Upper lobe of right lung (tissue), 1 donor: ENCODE measurements at regions not wholly inside any gene's neighbourhood (a gene's known extent, or its start where the extent isn't known, plus 50 kb on each side); places are given as distances from the start of the nearest gene placed in this dataset.

ENCODE experiments used
- ATAC-seq: fragments of 200-7000 bp; cut with Tn5 transposase; one replicate; pipeline ENCODE4 v1.9.1; 2020; ENCODE audit warnings: mild to moderate bottlenecking, moderate library complexity
- DNase-seq: peaks from one replicate; pipeline ENCODE4 v3.0.0-alpha.2; 2020
- H3K27ac ChIP-seq: fragments of 200-600 bp; one replicate; pipeline ENCODE4 v1.8.0; 2022
- H3K27me3 ChIP-seq: fragments of 200-600 bp; one replicate; pipeline ENCODE4 v1.8.0; 2022; ENCODE audit warnings: mild to moderate bottlenecking
- H3K36me3 ChIP-seq: fragments of 200-600 bp; one replicate; pipeline ENCODE4 v1.8.0; 2022
- H3K4me1 ChIP-seq: fragments of 200-600 bp; one replicate; pipeline ENCODE4 v1.8.0; 2022
- H3K4me3 ChIP-seq: fragments of 200-600 bp; one replicate; pipeline ENCODE4 v1.8.0; 2022; ENCODE audit warnings: mild to moderate bottlenecking
- H3K9me3 ChIP-seq: fragments of 200-600 bp; one replicate; pipeline ENCODE4 v1.8.0; 2022
- intact Hi-C: fragments of 100-400 bp; cut with DNase I; formaldehyde crosslinking; loops from one replicate; pipeline ENCODE4 v1.11.0; 2022
- TF ChIP-seq, protein P1 (sequence below): fragments of 200-600 bp; IDR thresholded peaks from one replicate; pipeline ENCODE4 v1.8.0; 2022; ENCODE audit warnings: antibody characterized with exemption
- donor health status: DM: no; HTN: yes; CAD: no; lungs with severe emphysema.

DNA sequence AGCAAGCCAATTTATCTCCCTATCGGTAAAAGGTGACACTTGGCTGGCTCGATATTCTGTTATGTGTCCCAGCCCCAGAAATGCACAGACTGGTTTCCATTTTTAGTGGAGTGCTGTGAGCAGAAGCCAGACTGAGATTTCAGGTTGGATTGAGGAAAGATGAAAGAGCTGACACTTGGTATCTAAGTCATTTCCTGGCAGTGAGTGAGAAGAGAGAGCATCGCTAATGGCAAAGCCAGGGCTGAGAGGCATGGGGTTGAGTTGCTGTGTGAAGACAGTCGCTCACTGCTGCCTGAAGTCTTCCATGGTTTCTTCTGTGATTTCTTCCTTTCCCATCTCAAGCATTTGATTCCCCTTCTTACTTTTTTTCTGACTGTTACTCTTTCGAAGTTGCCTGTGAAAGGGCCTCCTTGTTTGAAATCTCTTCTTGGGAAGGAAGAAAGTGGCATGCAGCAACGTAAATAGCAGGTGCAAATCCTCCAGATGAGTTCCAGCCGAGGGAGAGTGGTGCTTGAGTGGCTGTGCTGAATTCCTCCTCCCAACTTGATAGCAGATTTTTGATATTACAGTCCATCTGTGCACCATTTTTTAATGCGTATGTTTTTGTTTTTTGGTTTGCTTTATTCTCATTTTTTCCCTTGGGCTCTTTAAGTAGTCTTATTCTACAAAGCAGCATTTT lies 109.2 kb upstream of the LIMCH1 start:
- Histone ChIP-seq H3K9me3 (no peaks in the 10 kb centered on the region), H3K27ac (peak overlapping the region; percentile 79), H3K4me1 (peaks cover 81% of the 10 kb centered on the region), H3K36me3 (no peaks in the 10 kb centered on the region), H3K4me3 (no peak overlapping the region), H3K27me3 (no peaks in the 10 kb centered on the region)
- peak; percentile 64 for ATAC-seq
- intact Hi-C loops: no loop called here
- DNase-seq: no peak
- TF ChIP-seq, protein P1, sequence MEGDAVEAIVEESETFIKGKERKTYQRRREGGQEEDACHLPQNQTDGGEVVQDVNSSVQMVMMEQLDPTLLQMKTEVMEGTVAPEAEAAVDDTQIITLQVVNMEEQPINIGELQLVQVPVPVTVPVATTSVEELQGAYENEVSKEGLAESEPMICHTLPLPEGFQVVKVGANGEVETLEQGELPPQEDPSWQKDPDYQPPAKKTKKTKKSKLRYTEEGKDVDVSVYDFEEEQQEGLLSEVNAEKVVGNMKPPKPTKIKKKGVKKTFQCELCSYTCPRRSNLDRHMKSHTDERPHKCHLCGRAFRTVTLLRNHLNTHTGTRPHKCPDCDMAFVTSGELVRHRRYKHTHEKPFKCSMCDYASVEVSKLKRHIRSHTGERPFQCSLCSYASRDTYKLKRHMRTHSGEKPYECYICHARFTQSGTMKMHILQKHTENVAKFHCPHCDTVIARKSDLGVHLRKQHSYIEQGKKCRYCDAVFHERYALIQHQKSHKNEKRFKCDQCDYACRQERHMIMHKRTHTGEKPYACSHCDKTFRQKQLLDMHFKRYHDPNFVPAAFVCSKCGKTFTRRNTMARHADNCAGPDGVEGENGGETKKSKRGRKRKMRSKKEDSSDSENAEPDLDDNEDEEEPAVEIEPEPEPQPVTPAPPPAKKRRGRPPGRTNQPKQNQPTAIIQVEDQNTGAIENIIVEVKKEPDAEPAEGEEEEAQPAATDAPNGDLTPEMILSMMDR: no peak

DNA sequence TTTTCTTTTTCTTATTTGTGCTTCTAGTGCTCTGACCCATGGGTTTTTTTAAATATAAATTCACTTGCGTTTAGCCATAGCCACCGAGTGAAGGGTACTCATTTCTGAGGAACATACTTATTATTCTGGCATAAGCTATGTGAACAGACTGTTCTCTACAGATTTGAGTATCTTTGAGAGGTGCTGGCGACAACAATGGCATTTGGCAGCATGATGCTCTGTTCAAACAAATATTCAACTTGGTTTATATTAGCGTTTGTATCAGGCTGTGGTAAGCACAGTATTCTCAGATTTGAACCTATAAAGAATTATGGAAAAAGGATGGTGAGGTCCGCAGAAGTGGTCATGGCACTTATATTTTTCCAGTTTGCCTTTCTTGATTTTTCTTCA lies 108.7 kb upstream of the LIMCH1 start:
- no peaks in the 10 kb centered on the region for H3K36me3 ChIP-seq
- no peaks in the 10 kb centered on the region for H3K9me3 ChIP-seq
- peak overlapping the region; percentile 79 for H3K27ac ChIP-seq
- intact Hi-C loops: no loop called here
- H3K4me1 ChIP-seq: peaks cover 76% of the 10 kb centered on the region
- DNase-seq: no peak
- H3K4me3 ChIP-seq: no peak overlapping the region
- TF ChIP-seq, protein P1: no peak
- peak; percentile 67 for ATAC-seq
- H3K27me3 ChIP-seq: no peaks in the 10 kb centered on the region

DNA sequence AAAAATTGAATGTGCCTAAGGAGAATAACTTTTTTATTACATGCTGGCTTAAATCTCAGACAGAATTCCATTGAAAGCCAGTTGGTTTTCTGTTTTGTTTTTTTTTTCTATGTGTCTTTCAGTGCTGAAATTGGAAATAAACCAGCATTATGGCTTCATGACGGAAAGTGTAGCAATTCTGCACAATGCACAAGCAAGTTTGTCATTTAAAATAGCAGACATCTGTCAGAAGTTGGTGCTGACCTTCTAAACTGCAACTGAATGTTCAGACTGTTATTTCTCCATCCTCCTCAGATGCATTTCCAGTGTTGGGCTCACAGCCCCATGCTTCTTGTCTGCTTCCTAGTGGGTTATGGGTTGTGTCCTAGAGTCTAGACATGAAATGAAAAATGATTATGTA lies 107.2 kb upstream of the LIMCH1 start:
- H3K4me3 ChIP-seq: no peak overlapping the region
- peaks cover 64% of the 10 kb centered on the region for H3K4me1 ChIP-seq
- no peaks in the 10 kb centered on the region for H3K9me3 ChIP-seq
- no peaks in the 10 kb centered on the region for H3K27me3 ChIP-seq
- H3K36me3 ChIP-seq: no peaks in the 10 kb centered on the region
- H3K27ac ChIP-seq: peak overlapping the region; percentile 71
- TF ChIP-seq, protein P1: no peak
- ATAC-seq (no peak), DNase-seq (no peak)
- intact Hi-C loops: no loop called here

DNA sequence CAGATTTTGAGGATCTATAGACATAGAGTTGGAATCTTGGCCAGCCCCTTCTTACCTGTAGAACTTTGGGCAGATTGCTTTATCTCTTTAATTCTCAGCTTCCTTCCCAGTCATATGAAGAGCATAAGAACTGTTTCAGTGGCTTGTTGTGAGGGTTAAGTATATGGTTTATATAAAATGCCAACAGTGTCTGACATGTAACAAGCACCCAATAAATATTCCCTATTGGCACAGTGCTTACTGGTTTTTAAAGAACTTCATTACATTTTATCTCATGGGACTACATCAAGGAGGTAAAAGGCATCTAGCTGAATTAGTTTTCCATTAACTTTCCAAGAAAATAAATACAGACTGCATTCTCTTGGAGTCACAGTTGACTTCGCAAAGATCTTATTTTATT lies 106.7 kb upstream of the LIMCH1 start:
- TF ChIP-seq, protein P1: no peak
- Histone ChIP-seq H3K4me1 (peaks cover 66% of the 10 kb centered on the region), H3K27me3 (no peaks in the 10 kb centered on the region), H3K4me3 (no peak overlapping the region), H3K36me3 (no peaks in the 10 kb centered on the region), H3K27ac (peak overlapping the region; percentile 66), H3K9me3 (no peaks in the 10 kb centered on the region)
- no peak for ATAC-seq
- intact Hi-C loops: no loop called here
- no peak for DNase-seq

DNA sequence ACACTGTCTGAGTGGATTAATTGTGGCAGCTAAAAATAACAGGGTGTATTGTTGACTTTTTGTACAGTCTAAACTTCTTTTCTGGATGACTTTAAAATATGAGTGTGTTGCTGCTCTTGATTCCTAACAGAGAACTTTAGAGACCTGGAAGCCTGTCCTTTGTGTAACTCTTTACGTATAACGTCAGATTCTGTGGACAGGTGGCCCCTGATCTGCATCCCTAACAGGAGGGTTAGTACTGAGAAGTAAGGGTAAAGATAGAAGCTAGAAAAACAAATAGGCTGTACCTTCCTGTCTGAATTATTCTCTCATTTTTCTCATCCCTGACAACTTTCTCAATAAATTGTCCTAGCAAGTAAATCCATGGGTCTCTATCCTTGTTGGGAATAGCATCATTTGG lies 105.7 kb upstream of the LIMCH1 start:
- Histone ChIP-seq H3K36me3 (no peaks in the 10 kb centered on the region), H3K27me3 (no peaks in the 10 kb centered on the region), H3K27ac (peak overlapping the region; percentile 66), H3K4me1 (peaks cover 69% of the 10 kb centered on the region), H3K4me3 (no peak overlapping the region), H3K9me3 (no peaks in the 10 kb centered on the region)
- no peak for ATAC-seq
- TF ChIP-seq, protein P1: no peak
- intact Hi-C loops: no loop called here
- DNase-seq: no peak

DNA sequence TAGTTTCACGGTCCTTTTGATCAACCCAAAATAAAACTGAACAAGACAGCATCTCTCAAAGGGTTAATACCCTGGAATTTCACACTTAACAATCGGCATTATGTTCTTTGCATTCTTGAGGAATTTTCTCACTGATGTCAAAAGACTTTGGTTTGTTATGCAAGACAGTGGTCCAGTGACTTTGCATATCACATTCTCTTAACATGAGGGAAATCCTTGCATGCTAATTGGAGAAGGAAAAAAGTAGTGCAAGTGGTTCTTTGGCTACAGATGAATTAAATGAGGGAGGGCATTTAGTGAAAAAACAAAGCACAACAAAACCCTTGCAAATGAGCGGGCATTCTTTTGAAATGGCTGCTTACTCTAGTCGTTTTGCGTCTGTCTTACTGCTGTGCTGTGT lies 105.1 kb upstream of the LIMCH1 start:
- H3K27ac ChIP-seq: peak overlapping the region; percentile 66
- no peak overlapping the region for H3K4me3 ChIP-seq
- DNase-seq (no peak), ATAC-seq (peak; percentile 61)
- no peaks in the 10 kb centered on the region for H3K27me3 ChIP-seq
- peaks cover 68% of the 10 kb centered on the region for H3K4me1 ChIP-seq
- H3K36me3 ChIP-seq: no peaks in the 10 kb centered on the region
- TF ChIP-seq, protein P1: no peak
- intact Hi-C loops: no loop called here
- no peaks in the 10 kb centered on the region for H3K9me3 ChIP-seq
